Tibial nerve (tissue), 4 donors: ENCODE measurements at regions not wholly inside any gene's neighbourhood (a gene's known extent, or its start where the extent isn't known, plus 50 kb on each side); places are given as distances from the start of the nearest gene placed in this dataset.

Experiments
- DNase-seq, 2 donors: peaks; one replicate each; pipeline ENCODE4 v3.0.0-alpha.2; 2019; ENCODE audit warnings: low spot score in 2 of 2
- H3K27ac ChIP-seq, 4 donors: fragments of 200-600 bp; sonication (generic) in 3 of 4; one replicate each; pipeline ENCODE4 v1.5.1; 2017 to 2019; ENCODE audit warnings: mild to moderate bottlenecking in 1 of 4
- H3K27me3 ChIP-seq, 2 donors: fragments of 200-600 bp; sonication (generic) in 1 of 2; one replicate each; pipeline versions ENCODE4 v1.5.1 to v1.6.0; 2017 to 2019
- H3K36me3 ChIP-seq, 3 donors: fragments of 200-600 bp; sonication (generic); one replicate each; pipeline ENCODE4 v1.5.1; 2018 to 2019
- H3K4me1 ChIP-seq, 4 donors: fragments of 200-600 bp; sonication (generic) in 3 of 4; one replicate each; pipeline ENCODE4 v1.5.1; 2017 to 2019
- H3K4me3 ChIP-seq, 4 donors: fragments of 200-600 bp; sonication (generic) in 3 of 4; one replicate each; pipeline ENCODE4 v1.5.1; 2017 to 2019; ENCODE audit warnings: mild to moderate bottlenecking in 1 of 4, moderate library complexity in 1 of 4
- H3K9me3 ChIP-seq, 4 donors: fragments of 200-600 bp; sonication (generic) in 3 of 4; one replicate each; pipeline ENCODE4 v1.5.1; 2017 to 2019
- EP300 ChIP-seq, 2 donors: sonication (generic); formaldehyde crosslinking; IDR thresholded peaks; one replicate each; pipeline ENCODE4 v1.6.1; 2017; ENCODE audit warnings: antibody characterized with exemption in 2 of 2, mild to moderate bottlenecking in 1 of 2
- POLR2A ChIP-seq, 2 donors: fragments of 450-650 bp; IDR thresholded peaks; one replicate each; pipeline ENCODE4 v1.6.1; 2017; ENCODE audit warnings: antibody characterized with exemption in 2 of 2, mild to moderate bottlenecking in 2 of 2, moderate library complexity in 2 of 2
- WGBS, 2 donors: methylation state at CpG; one replicate each; pipeline ENCODE4 v1.1.5; 2018; 5-methylcytosine and 5-hydroxymethylcytosine counted together
- TF ChIP-seq, protein P1 (sequence below), 5 experiments: fragments of 200-600 bp in 3 of 5; fragments of 450-650 bp in 2 of 5; sonication (generic) in 3 of 5; IDR thresholded peaks; one replicate each; pipeline ENCODE4 v1.5.1; 2016 to 2019; ENCODE audit warnings: antibody characterized with exemption in 5 of 5, mild to moderate bottlenecking in 3 of 5, moderate library complexity in 2 of 5

DNA sequence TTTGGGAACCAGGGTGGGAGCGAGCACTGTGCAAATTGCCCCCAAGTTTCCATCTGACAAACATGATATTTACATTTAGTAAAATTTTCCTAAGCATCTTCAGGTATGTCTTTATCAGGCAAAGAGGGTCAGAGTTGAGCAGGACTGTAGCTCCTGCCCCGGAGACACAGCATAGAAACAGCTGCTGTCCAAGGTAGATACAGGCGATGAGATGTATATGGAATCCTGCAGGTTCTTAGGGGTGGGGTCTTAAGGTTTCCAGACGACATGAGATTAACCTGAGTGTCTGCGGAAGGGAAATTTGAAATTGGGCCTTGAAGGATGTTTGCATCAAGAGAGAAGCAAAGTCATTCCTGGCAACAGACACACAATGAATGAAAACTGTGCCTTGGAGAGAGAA, 998.8 kb downstream of the AACS start:
- H3K9me3 ChIP-seq = peaks cover 0 to 13% (median 0%) of the 10 kb centered on the region in 4 donors
- TF ChIP-seq EP300 (IDR thresholded peaks at IDR 0.05) = no peak
- TF ChIP-seq POLR2A (IDR thresholded peaks at IDR 0.05) = no peak
- TF ChIP-seq, protein P1, sequence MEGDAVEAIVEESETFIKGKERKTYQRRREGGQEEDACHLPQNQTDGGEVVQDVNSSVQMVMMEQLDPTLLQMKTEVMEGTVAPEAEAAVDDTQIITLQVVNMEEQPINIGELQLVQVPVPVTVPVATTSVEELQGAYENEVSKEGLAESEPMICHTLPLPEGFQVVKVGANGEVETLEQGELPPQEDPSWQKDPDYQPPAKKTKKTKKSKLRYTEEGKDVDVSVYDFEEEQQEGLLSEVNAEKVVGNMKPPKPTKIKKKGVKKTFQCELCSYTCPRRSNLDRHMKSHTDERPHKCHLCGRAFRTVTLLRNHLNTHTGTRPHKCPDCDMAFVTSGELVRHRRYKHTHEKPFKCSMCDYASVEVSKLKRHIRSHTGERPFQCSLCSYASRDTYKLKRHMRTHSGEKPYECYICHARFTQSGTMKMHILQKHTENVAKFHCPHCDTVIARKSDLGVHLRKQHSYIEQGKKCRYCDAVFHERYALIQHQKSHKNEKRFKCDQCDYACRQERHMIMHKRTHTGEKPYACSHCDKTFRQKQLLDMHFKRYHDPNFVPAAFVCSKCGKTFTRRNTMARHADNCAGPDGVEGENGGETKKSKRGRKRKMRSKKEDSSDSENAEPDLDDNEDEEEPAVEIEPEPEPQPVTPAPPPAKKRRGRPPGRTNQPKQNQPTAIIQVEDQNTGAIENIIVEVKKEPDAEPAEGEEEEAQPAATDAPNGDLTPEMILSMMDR (IDR thresholded peaks at IDR 0.05) = no peak
- no peaks in the 10 kb centered on the region for H3K4me1 ChIP-seq
- H3K4me3 ChIP-seq = no peak overlapping the region
- H3K27me3 ChIP-seq = no peaks in the 10 kb centered on the region
- WGBS, 2 donors = 65 to 67% methylated on average over 5 of the region's 5 CpGs
- H3K36me3 ChIP-seq = no peaks in the 10 kb centered on the region
- no peak for DNase-seq
- H3K27ac ChIP-seq = no peak overlapping the region

DNA sequence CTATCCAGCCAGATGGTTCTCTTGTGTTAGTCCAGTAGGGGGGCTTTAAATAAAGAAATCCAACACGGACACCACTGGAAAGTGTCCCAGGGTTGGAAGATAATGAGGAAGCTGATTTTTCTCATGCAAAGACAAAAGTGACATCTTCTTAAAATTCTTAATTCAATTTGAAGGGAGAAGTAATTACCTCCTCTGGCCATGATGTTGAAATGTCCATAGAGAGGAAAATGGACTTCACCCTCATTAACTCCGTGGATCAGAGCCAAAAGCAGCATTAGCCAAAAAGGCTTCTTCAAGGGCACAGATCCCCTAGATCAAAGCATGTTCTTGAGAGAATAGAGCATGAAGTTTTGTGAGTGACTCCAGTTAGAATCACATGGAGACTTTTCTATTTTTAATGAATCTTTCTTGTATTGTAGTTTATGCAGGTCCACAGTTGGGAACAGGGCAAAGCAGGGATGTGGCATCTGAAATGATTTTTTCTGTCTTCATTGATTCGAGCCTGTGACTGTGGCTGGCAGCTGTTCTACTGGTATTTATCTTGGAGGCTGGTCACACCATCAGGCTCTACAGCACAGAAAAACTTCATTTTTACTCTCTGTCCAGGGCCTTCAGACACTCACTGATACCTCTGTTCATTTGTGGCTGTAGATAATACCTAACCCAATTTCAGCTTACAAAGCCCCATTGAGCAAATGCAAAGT, 1002.5 kb downstream of the AACS start:
- no peak for DNase-seq
- H3K4me1 ChIP-seq = no peaks in the 10 kb centered on the region
- H3K36me3 ChIP-seq = no peaks in the 10 kb centered on the region
- 50 to 62% methylated on average over 3 of the region's 3 CpGs for WGBS, 2 donors
- TF ChIP-seq POLR2A (IDR thresholded peaks at IDR 0.05) (no peak), EP300 (IDR thresholded peaks at IDR 0.05) (no peak)
- TF ChIP-seq, protein P1 (IDR thresholded peaks at IDR 0.05) = no peak
- H3K27me3 ChIP-seq = no peaks in the 10 kb centered on the region
- no peak overlapping the region for H3K27ac ChIP-seq
- peaks cover 0 to 43% (median 0%) of the 10 kb centered on the region in 4 donors for H3K9me3 ChIP-seq
- no peak overlapping the region for H3K4me3 ChIP-seq

DNA sequence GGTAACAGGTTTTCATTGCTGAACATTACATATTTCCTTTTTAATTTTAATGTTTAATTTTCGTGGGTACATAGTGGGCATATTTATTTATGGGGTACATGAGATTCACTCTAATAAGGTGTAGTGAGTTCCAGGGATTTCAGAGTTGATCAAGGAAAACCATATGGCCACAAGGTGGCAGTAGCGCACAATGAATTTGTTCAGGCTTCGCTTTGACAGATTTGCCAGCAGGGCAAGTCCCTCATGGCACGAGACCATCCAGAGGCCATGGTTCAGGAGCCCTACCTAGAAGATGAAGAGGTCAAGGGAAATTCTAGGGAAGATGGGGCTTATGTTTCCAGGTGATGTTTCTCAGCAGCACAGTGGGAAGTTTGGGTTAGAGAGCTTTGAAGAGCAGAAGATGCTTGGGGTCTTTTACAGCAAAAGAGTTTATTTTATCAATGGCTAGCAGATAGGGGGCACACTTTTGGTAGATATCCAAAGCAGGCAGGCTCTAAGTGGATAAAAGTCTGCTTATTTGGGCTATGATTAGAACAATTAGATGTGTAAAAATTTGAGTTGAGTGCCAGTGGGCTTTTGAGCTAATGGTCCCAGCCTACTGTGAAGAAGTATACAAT, 1004.4 kb downstream of the AACS start:
- H3K9me3 ChIP-seq = peaks cover 0 to 43% (median 0%) of the 10 kb centered on the region in 4 donors
- H3K36me3 ChIP-seq = no peaks in the 10 kb centered on the region
- no peak for DNase-seq
- H3K27me3 ChIP-seq = no peaks in the 10 kb centered on the region
- WGBS, 2 donors = 20 to 24% methylated on average over 4 of the region's 4 CpGs
- no peak overlapping the region for H3K4me3 ChIP-seq
- H3K4me1 ChIP-seq = no peaks in the 10 kb centered on the region
- TF ChIP-seq, protein P1 (IDR thresholded peaks at IDR 0.05) = peak in 2 of 5 experiments; percentile 16 to 30
- no peak for TF ChIP-seq EP300 (IDR thresholded peaks at IDR 0.05)
- no peak overlapping the region for H3K27ac ChIP-seq

DNA sequence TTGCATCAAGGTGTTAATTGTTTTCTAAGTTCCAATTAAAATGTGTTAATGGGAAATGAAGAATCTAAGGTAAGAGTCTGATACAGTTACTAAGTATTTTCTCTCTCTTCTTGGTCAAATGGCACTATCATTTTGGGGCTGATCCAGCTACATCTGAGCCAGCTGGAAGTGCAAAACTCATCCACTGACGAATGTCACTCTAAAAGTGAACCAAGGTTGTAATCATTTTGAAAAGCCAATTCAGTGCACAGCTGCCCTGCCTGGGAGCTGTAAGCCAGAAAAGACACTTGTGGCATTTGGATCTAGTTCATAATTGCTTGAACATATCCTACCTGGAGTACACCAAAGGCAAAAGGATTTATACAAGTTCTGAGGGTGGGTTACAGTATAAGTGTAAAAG, 1011.3 kb downstream of the AACS start:
- H3K27me3 ChIP-seq = no peaks in the 10 kb centered on the region
- WGBS, 2 donors = 55 to 79% methylated on average over 1 of the region's 1 CpG

DNA sequence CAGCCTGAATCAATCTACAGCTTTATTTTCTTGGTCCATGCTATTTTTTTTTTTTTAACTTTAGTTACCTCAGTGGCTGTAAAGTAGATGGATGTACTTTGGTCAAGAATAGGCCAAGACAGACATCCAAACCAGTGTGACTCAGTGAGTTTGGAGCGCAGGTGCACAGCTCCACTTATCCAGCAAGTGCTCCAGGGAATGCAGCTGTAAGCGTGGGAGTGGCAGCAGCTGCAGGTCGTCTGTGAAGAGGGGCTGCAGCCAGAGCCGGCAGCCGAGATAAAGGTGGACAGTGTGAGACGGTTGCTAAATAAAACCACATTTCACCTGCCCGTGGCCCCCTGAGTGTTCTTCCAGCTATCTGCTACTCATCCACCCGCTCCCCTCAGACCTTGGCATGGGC, 1018.7 kb downstream of the AACS start:
- no peaks in the 10 kb centered on the region for H3K9me3 ChIP-seq
- TF ChIP-seq, protein P1 (IDR thresholded peaks at IDR 0.05) = no peak
- TF ChIP-seq EP300 (IDR thresholded peaks at IDR 0.05) (no peak), POLR2A (IDR thresholded peaks at IDR 0.05) (no peak)
- H3K27me3 ChIP-seq = no peaks in the 10 kb centered on the region
- 61 to 77% methylated on average over 8 of the region's 8 CpGs for WGBS, 2 donors
- H3K4me1 ChIP-seq = no peaks in the 10 kb centered on the region
- no peaks in the 10 kb centered on the region for H3K36me3 ChIP-seq
- H3K27ac ChIP-seq = no peak overlapping the region
- no peak for DNase-seq
- H3K4me3 ChIP-seq = no peak overlapping the region

More for the DNA sequence above, 1011.3 kb downstream of the AACS start:
- no peak overlapping the region for H3K27ac ChIP-seq
- peaks cover 0 to 6% (median 0%) of the 10 kb centered on the region in 4 donors for H3K9me3 ChIP-seq
- TF ChIP-seq EP300 (IDR thresholded peaks at IDR 0.05) = no peak
- TF ChIP-seq POLR2A (IDR thresholded peaks at IDR 0.05) = no peak
- DNase-seq = no peak
- no peaks in the 10 kb centered on the region for H3K36me3 ChIP-seq
- no peak overlapping the region for H3K4me3 ChIP-seq
- H3K4me1 ChIP-seq = no peaks in the 10 kb centered on the region
